CD14-positive monocyte (primary cell): ENCODE measurements at regions not wholly inside any gene's neighbourhood (a gene's known extent, or its start where the extent isn't known, plus 50 kb on each side); places are given as distances from the start of the nearest gene placed in this dataset.

Source experiments
- DNase-seq, 3 donors: peaks; one replicate each; pipeline ENCODE4 v3.0.0-alpha.2; 2011 to 2022
- H2AFZ ChIP-seq: 2 replicates; pipeline ENCODE4 v1.6.0; 2012; ENCODE audit warnings: mild to moderate bottlenecking, low read depth, low read length, inconsistent platforms; ENCODE audit not compliant: insufficient read depth, poor library complexity, severe bottlenecking
- H3K27ac ChIP-seq, 2 donors: 1 replicate in 1 of 2; 2 replicates in 1 of 2; pipeline ENCODE4 v1.5.1; 2012 to 2013; ENCODE audit warnings: low read length in 2 of 2, control low read depth in 1 of 2, inconsistent platforms in 1 of 2, low read depth in 1 of 2, mild to moderate bottlenecking in 1 of 2
- H3K27me3 ChIP-seq, 2 donors: one replicate each; pipeline versions ENCODE4 v1.6.0 to v1.6.1; 2011 to 2013; ENCODE audit warnings: low read length in 2 of 2; ENCODE audit not compliant: control insufficient read depth in 2 of 2, insufficient read depth in 2 of 2
- H3K36me3 ChIP-seq, 2 donors: replicated peaks in 1 of 2; 1 replicate in 1 of 2; 2 replicates in 1 of 2; pipeline versions ENCODE4 v1.5.1 to v1.6.1; 2012 to 2013; ENCODE audit warnings: low read length in 2 of 2, control low read depth in 1 of 2, inconsistent platforms in 1 of 2, mild to moderate bottlenecking in 1 of 2; ENCODE audit not compliant: insufficient read depth in 2 of 2, control insufficient read depth in 1 of 2
- H3K4me1 ChIP-seq, 2 donors: 1 replicate in 1 of 2; 2 replicates in 1 of 2; pipeline versions ENCODE4 v1.5.1 to v1.6.1; 2012 to 2013; ENCODE audit warnings: low read length in 2 of 2, control low read depth in 1 of 2, inconsistent platforms in 1 of 2, mild to moderate bottlenecking in 1 of 2, moderate library complexity in 1 of 2; ENCODE audit not compliant: insufficient read depth in 2 of 2, control insufficient read depth in 1 of 2
- H3K4me2 ChIP-seq: replicated peaks from 2 replicates; pipeline ENCODE3; 2012; ENCODE audit warnings: low read length, moderate library complexity, mild to moderate bottlenecking; ENCODE audit not compliant: poor library complexity, severe bottlenecking; ENCODE audit errors: extremely low read depth
- H3K4me3 ChIP-seq, 3 experiments: fragments of 200-600 bp in 1 of 3; sonication (generic) in 1 of 3; replicated peaks in 1 of 3; 1 replicate in 2 of 3; 2 replicates in 1 of 3; pipeline ENCODE4 v1.5.1; 2011 to 2013; ENCODE audit warnings: low read length in 3 of 3, mild to moderate bottlenecking in 3 of 3, control low read depth in 2 of 3, low read depth in 2 of 3, inconsistent platforms in 1 of 3, moderate library complexity in 1 of 3
- H3K79me2 ChIP-seq: 2 replicates; pipeline ENCODE4 v1.6.0; 2012; ENCODE audit warnings: mild to moderate bottlenecking, control low read depth, inconsistent platforms, low read length, moderate library complexity; ENCODE audit not compliant: insufficient read depth
- H3K9ac ChIP-seq: 2 replicates; pipeline ENCODE4 v1.6.0; 2017; ENCODE audit warnings: low read length, mild to moderate bottlenecking; ENCODE audit not compliant: insufficient read depth, poor library complexity, severe bottlenecking
- H3K9me3 ChIP-seq, 2 donors: replicated peaks in 1 of 2; 1 replicate in 1 of 2; 2 replicates in 1 of 2; pipeline versions ENCODE4 v1.5.1 to v1.6.1; 2012 to 2013; ENCODE audit warnings: low read length in 2 of 2, control low read depth in 1 of 2; ENCODE audit not compliant: control insufficient read depth in 1 of 2, insufficient read depth in 1 of 2
- H4K20me1 ChIP-seq: 2 replicates; pipeline ENCODE4 v1.6.0; 2012; ENCODE audit warnings: mild to moderate bottlenecking, low read length, control low read depth, moderate library complexity; ENCODE audit not compliant: insufficient read depth
- H3K27ac Mint-ChIP-seq, 7 donors: one replicate each; pipeline ENCODE4 v1.8.0; 2020; ENCODE audit warnings: mild to moderate bottlenecking in 7 of 7, mixed read lengths in 7 of 7, moderate library complexity in 6 of 7, inconsistent platforms in 2 of 7
- H3K27me3 Mint-ChIP-seq, 3 donors: one replicate each; pipeline ENCODE4 v1.8.0; 2021 to 2022; ENCODE audit warnings: low read depth in 3 of 3, mild to moderate bottlenecking in 3 of 3, mixed read lengths in 3 of 3, moderate library complexity in 3 of 3, inconsistent platforms in 1 of 3
- H3K36me3 Mint-ChIP-seq, 2 donors: one replicate each; pipeline ENCODE4 v1.8.0; 2020; ENCODE audit warnings: mixed read lengths in 2 of 2, inconsistent platforms in 1 of 2, mild to moderate bottlenecking in 1 of 2
- H3K4me1 Mint-ChIP-seq: one replicate; pipeline ENCODE4 v1.8.0; 2020; ENCODE audit warnings: mild to moderate bottlenecking, mixed read lengths
- H3K4me3 Mint-ChIP-seq, 2 donors: one replicate each; pipeline ENCODE4 v1.8.0; 2020; ENCODE audit warnings: mild to moderate bottlenecking in 2 of 2, mixed read lengths in 2 of 2, moderate library complexity in 1 of 2
- H3K9me3 Mint-ChIP-seq, 7 donors: one replicate each; pipeline ENCODE4 v1.8.0; 2020 to 2022; ENCODE audit warnings: mixed read lengths in 7 of 7, mild to moderate bottlenecking in 6 of 7, moderate library complexity in 6 of 7, inconsistent platforms in 2 of 7
- WGBS: methylation state at CpG from one replicate; pipeline ENCODE4 v1.1.5; 2013; ENCODE audit warnings: missing lambda C conversion rate; ENCODE audit not compliant: insufficient coverage; 5-methylcytosine and 5-hydroxymethylcytosine counted together
- intact Hi-C, 2 donors: fragments of 100-400 bp; cut with micrococcal nuclease; formaldehyde crosslinking; loops; one replicate each; pipeline versions ENCODE4 v1.15.0 to v1.15.1; 2023
- TF ChIP-seq, protein P1 (sequence below): fragments of 200-600 bp; IDR thresholded peaks from one replicate; pipeline ENCODE4 v1.8.0; 2022; ENCODE audit warnings: antibody characterized with exemption, mild to moderate bottlenecking

DNA sequence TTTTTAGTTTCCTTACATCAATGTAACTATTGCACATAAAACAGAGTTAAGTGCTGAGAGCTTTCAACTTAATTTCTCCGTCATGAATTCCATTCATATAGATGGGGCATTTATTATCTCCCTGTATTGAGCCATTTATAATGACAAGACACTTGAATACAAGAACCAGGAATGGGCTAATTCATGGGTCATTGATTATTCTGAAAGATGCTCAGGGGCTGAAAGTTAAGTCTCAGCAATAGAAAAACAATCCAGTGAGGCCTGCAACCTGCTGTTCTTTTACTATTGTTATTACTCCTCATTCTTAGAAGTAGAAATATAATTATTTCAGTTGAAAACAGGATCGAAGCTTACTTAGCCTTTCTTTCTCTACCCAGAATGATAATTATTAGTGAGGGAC, 307.7 kb downstream of the MMUT start:
- H4K20me1 ChIP-seq, result no peaks in the 10 kb centered on the region
- H2AFZ ChIP-seq, result no peak overlapping the region
- DNase-seq, result no peak
- H3K9me3 Mint-ChIP-seq, result peaks cover 2 to 14% (median 5%) of the 10 kb centered on the region in 7 donors
- no peaks in the 10 kb centered on the region for H3K36me3 Mint-ChIP-seq
- no peak overlapping the region for H3K4me3 Mint-ChIP-seq
- H3K9ac ChIP-seq, result no peak overlapping the region
- no peaks in the 10 kb centered on the region for H3K4me1 Mint-ChIP-seq
- no peaks in the 10 kb centered on the region for H3K36me3 ChIP-seq
- no CpG with 5 or more reads among the region's 2 CpGs for WGBS
- no peak overlapping the region for H3K4me3 ChIP-seq
- TF ChIP-seq, protein P1, sequence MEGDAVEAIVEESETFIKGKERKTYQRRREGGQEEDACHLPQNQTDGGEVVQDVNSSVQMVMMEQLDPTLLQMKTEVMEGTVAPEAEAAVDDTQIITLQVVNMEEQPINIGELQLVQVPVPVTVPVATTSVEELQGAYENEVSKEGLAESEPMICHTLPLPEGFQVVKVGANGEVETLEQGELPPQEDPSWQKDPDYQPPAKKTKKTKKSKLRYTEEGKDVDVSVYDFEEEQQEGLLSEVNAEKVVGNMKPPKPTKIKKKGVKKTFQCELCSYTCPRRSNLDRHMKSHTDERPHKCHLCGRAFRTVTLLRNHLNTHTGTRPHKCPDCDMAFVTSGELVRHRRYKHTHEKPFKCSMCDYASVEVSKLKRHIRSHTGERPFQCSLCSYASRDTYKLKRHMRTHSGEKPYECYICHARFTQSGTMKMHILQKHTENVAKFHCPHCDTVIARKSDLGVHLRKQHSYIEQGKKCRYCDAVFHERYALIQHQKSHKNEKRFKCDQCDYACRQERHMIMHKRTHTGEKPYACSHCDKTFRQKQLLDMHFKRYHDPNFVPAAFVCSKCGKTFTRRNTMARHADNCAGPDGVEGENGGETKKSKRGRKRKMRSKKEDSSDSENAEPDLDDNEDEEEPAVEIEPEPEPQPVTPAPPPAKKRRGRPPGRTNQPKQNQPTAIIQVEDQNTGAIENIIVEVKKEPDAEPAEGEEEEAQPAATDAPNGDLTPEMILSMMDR, result no peak
- H3K27ac ChIP-seq, result no peak overlapping the region
- no peaks in the 10 kb centered on the region for H3K79me2 ChIP-seq
- H3K27me3 ChIP-seq, result no peaks in the 10 kb centered on the region
- H3K4me2 ChIP-seq, result no peak overlapping the region
- H3K27me3 Mint-ChIP-seq, result no peaks in the 10 kb centered on the region
- H3K9me3 ChIP-seq, result peaks cover 10 to 12% of the 10 kb centered on the region in 2 donors
- H3K4me1 ChIP-seq, result no peaks in the 10 kb centered on the region
- no peak overlapping the region for H3K27ac Mint-ChIP-seq
- intact Hi-C loops, result no loop called here

DNA sequence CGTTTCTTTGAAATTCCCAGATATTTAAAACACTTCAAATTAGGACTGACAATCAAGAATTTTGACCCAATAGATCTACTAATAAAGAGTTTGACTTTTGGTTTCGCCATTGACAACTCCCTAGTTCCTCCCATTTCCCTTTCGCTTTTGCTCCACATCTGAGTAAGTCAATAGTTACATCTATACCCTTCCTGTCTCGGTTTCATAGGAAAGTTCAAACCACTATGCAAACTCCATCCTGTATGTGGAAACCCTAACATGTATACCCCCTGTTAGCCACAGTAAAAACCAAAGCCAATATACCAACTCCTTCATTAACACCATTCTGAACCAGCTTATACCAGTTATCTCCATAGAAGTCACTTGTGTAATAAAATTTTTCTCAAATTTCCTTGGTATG, 311.1 kb downstream of the MMUT start:
- Mint-ChIP-seq H3K27ac (no peak overlapping the region), H3K4me3 (no peak overlapping the region), H3K4me1 (no peaks in the 10 kb centered on the region), H3K27me3 (no peaks in the 10 kb centered on the region), H3K9me3 (peaks cover 0 to 21% (median 12%) of the 10 kb centered on the region in 7 donors), H3K36me3 (no peaks in the 10 kb centered on the region)
- peaks cover 15 to 18% of the 10 kb centered on the region in 2 donors for H3K9me3 ChIP-seq
- no peaks in the 10 kb centered on the region for H4K20me1 ChIP-seq
- H3K36me3 ChIP-seq, result no peaks in the 10 kb centered on the region
- 94% methylated on average over 3 of the region's 4 CpGs for WGBS
- H2AFZ ChIP-seq, result no peak overlapping the region
- H3K4me3 ChIP-seq, result no peak overlapping the region
- H3K27ac ChIP-seq, result no peak overlapping the region
- H3K4me2 ChIP-seq, result no peak overlapping the region
- no peak overlapping the region for H3K9ac ChIP-seq
- intact Hi-C loops, result no loop called here
- DNase-seq, result no peak
- TF ChIP-seq, protein P1, result no peak
- H3K4me1 ChIP-seq, result no peaks in the 10 kb centered on the region
- H3K27me3 ChIP-seq, result no peaks in the 10 kb centered on the region
- H3K79me2 ChIP-seq, result no peaks in the 10 kb centered on the region
